ENCODE measurements at regions not wholly inside any gene's neighbourhood (a gene's known extent, or its start where the extent isn't known, plus 50 kb on each side); places are given as distances from the start of the nearest gene placed in this dataset.

GRCh38 chr4:42736527-42737195, 79.8 kb upstream of the ATP8A1 start:
- DNase-seq: no peak

DNA sequence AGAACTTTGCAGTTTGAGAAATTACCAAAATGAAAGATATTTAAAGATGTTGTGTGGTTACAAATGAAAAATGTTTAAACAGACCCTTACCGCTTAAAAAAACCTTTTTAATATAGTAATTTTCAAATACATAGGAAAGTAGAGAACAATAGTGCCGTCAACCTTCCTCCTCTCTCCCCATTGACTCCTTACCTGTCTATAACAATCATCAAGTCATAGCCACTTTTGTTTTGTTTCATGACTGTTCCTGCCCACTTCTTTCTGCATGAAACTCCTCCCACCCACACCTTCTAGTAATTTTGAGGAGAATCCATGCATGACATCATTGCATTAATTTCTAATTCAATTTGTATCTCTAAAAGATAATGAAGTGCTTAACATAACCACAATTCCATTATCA, 76.5 kb upstream of the ATP8A1 start:
- DNase-seq: no peak

- DNase-seq: no peak
Observed at GRCh38 chr4:42732776-42733175, 75.9 kb upstream of the ATP8A1 start.

DNA sequence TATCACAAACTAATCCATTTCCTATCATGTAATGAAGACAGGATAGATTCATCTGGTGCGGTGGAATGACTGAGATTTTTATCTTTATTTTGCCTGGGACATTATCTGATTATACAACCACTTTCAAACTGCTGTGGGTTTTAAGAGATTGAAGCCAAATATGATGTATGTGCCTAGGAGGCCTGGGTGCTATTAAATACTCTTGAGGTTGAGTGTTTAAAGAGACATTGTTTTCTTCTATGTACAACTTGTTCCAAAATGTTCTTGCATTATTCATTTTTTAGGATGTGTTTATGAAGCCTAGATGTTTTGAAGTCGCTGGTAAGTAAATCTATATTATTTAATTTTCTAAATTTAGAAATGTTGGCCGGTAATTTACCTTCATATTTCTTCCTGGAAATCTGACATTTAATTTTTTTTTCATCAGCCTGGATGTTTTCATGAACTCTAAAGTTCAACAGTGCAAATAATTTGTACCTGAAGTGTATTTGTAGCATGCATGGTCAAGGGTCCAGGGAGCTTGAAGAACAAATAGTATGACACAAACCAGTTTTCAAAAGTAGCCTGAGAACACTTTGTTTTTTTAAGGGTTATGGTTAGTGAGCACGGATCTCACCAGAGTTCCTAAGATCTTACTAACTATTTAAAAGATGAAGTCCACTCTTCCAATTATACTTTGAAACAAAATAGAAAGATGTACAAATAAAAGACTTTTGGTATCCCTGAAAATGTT, 72.8 kb upstream of the ATP8A1 start:
- no peak for DNase-seq

DNA sequence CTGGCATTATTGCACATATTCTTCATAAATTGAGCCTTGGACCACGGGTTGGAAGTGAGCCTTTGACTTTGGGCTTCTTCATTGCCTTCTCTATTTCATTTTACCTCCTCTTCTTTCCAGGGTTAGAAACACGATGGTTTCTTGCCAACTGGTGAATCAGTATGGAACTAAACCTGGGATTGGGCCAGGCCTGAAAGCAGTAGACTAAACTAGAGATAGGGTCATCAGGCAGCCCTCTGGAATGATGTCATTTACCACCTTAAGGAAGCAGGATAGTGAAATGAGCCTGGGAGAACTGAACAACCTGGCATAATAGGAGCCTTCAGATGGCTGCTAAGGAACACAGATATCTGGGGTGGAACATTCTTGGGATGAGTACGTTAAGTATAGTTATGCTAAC, 67.5 kb upstream of the ATP8A1 start:
- DNase-seq: no peak

GRCh38 chr4:42720533-42720932, 63.6 kb upstream of the ATP8A1 start:
- DNase-seq: no peak

DNA sequence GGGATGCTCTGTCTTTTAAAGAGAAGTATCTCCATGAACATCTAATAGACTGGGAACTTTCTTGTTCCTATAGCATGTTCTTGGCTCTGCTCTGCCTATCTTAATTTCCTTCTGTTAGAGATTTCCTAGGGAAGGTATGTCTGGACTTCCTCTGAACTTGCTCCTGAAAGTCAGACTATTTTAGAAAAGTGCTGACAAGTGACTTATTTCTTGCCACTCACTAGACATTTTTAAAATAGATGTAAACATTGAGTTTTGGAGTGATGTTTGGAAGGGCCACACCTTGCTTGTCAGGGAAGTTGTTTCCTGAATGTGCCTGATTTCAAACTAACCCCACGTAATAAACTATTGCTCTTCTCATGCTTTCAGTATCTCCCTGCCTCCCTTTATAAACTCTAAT, 62.4 kb upstream of the ATP8A1 start:
- no peak for DNase-seq

DNA sequence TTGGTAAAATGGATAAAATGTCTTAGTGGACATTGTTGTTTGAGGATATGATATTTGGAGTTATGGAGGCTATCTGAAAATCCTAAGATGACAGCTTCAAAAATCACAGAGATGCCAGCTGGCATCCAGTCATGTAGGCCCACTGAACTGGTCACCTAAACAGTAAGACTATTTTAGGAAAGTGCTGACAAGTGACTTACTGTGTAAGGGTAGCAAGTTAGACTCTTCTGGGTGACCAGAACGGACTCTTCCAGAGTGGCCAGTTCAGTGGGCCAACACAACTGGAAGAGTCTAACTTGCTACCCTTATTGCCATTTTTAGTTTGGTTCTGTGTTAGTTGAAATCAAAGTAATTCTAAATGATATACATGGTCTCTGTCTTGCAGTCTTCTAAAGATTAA, 61.4 kb upstream of the ATP8A1 start:
- DNase-seq: no peak

- DNase-seq: no peak
Observed at GRCh38 chr4:42716996-42717395, 60.1 kb upstream of the ATP8A1 start.

DNA sequence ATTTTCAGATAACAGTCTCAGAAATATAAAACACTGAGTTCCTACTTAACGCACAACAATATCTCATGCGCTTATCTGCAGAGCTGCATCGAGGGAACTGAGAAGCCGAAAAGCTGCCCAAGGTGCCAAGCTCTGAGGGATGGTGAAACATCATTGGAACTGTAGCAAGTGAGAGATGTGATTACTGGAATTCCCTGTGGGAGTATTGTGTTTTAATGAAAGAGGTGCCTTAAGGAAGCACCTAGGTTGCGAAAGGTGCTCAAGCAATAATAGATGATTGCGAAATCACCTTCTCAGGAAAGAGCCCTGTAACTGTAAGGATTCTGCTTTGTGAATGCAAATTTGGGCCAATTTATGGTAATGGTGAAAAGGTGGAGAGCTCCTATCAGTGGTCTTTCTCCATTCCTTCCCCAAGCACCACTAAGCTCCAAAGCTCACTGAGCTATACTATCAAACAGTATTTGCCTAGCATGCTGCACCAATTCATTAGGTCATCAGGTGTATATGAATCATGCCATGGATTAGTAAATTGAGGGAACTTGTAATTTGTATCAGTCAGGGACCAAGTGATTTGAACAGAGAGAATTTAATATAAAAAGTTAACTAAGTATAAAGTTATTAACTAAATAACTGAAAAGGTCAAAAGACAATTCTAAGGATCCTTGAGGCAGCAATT, 59.0 kb upstream of the ATP8A1 start:
- DNase-seq: no peak

DNA sequence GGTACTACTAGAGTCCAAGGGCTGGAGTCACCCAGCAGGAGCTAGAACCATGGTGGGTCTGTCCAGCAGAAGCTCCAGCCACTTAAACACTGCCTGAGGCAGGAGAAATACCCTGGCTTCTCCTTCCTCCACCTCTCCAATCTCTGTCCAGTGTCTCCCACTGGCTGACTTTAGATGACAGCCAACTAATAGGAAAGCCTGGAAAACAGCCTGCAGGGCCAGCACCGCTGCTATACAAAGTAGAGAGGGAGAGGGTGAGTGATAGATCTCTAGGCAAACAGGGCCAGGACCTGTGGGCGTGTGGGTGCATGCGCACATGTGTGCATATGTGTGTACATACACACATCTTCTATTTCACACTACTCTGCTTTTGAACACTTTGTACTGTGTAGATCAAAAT, 56.5 kb upstream of the ATP8A1 start:
- no peak for DNase-seq

DNA sequence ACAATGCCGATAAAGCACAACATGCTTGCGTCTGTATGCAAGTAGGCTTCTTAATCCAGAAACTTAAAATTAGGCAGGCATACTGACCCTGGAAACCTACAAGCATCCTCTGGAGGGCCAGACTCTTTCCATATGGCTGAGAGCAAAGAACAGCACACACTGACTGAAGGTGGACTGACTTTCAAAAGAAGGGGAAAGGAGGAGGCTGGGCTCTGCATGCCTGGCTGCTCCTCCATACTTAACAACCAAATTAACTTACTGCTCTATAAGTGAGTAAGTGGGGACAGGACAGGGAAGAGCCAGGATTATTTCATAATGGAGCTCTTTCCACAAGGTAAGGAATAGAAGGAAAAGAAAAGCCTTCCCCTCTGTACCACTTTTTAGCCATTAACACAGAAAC, 55.9 kb upstream of the ATP8A1 start:
- no peak for DNase-seq

DNA sequence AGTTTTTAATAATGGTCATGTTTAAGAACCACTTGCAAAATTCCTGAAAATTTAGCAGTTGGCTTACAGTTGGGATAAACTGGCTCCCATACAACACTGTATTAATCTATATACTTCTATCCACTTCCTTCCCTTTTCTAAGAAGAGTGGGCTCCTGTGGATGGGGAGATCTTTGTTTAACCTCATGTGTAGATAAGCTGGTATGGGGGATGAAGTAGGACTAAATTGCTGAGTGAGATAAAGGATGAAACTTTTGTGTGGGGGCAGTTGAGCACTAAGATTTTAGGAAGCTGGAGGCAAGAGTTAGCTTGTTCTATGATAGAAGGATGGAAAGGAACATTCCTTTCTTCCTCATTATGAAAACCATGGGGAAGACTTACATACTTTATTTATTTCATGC, 54.6 kb upstream of the ATP8A1 start:
- no peak for DNase-seq

- DNase-seq: no peak
Observed at GRCh38 chr4:42710761-42711160, 53.9 kb upstream of the ATP8A1 start.

DNA sequence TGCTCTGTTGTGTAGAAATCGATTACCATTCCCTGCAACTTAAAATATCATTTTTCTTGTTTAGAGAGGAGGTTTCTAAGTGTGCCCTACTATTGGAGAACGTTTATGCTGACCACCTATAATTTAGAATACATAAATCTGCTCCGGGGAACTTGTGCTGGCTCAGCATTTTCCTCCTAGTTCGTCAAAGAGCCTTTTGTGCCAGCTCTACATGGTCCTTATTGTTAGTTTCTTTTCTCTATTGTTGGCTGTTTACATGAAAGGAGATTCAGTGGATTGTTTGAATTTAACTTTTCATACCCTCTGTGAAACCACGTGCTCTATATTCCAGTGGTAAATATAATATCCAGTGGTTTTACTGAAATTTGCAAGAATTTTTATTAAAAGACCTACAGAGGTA, 53.4 kb upstream of the ATP8A1 start:
- no peak for DNase-seq

GRCh38 chr4:42709392-42710065, 52.6 kb upstream of the ATP8A1 start:
- DNase-seq: no peak

GRCh38 chr4:42708625-42709024, 51.7 kb upstream of the ATP8A1 start:
- DNase-seq: no peak
